ENCODE measurements at regions not wholly inside any gene's neighbourhood (a gene's known extent, or its start where the extent isn't known, plus 50 kb on each side); places are given as distances from the start of the nearest gene placed in this dataset.

DNA sequence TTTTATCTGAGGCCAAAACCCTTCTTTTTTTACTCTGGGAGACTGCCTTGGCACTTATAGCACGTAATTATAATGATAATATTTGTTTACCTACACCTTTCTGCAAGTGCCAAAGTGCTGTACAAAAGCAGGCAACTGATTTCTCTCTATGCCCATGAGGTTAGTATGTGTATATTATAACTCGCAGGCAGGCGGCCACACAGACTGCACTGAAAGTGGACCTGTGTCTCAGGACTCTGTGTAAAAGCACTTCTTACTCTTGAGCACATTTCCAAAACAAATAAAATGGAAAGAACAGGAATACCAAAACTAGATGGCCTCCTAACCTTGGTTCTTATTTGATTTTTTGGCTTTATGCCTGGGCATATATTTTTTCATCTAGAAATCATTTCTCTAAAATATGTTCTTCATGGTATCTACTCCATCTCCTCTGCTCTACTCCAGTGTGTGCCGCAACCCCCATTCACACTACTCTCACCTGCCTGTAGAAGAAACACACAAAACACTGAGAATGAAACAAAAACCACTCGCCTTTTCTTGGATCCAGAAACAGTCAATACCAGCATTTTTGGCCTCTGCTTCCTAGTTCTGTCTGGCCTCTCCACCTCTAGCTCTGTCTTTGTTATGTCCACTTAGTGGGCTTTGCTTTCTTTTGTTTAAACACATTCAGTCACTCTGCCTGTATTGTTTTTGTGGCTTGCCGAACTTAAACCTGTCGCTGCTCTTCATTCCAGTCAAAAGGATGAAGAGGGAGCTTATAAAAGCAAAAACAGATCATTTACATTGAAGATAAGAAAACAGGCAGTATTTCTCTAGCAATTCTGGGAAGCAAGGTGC is 934.5 kb upstream of the TENM3 start:
- Histone ChIP-seq H3K27me3 (no peaks in the 10 kb centered on the region), H3K36me3 (no peaks in the 10 kb centered on the region), H3K9me3 (no peaks in the 10 kb centered on the region), H3K4me3 (ENCODE audit: low read depth, low read length) (no peak overlapping the region), H3K4me1 (peaks cover 7% of the 10 kb centered on the region)
- TF ChIP-seq, protein P1, sequence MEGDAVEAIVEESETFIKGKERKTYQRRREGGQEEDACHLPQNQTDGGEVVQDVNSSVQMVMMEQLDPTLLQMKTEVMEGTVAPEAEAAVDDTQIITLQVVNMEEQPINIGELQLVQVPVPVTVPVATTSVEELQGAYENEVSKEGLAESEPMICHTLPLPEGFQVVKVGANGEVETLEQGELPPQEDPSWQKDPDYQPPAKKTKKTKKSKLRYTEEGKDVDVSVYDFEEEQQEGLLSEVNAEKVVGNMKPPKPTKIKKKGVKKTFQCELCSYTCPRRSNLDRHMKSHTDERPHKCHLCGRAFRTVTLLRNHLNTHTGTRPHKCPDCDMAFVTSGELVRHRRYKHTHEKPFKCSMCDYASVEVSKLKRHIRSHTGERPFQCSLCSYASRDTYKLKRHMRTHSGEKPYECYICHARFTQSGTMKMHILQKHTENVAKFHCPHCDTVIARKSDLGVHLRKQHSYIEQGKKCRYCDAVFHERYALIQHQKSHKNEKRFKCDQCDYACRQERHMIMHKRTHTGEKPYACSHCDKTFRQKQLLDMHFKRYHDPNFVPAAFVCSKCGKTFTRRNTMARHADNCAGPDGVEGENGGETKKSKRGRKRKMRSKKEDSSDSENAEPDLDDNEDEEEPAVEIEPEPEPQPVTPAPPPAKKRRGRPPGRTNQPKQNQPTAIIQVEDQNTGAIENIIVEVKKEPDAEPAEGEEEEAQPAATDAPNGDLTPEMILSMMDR (IDR thresholded peaks at IDR 0.05; ENCODE audit: low read depth, low read length): no peak
- DNase-seq: no peak

DNA sequence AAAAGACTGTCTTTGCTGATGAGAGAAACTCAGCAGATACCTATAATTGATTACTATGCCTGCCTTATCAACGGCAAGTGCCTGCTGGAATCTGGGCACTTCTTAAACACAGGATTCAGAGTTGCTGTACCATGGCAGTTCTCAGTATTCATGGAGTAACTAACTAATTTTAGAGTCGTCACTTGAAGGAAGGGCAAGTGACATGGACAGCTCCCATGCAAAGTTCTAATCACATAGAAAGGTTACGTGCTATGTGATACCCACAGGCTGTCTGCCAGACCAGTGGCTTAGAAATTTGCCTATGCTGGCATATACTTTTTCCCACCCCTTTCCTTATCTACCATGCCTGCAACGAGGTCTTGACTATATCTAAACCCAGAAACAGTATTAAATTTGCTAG is 931.1 kb upstream of the TENM3 start:
- TF ChIP-seq, protein P1 (IDR thresholded peaks at IDR 0.05; ENCODE audit: low read depth, low read length): no peak
- Histone ChIP-seq H3K36me3 (no peaks in the 10 kb centered on the region), H3K4me3 (ENCODE audit: low read depth, low read length) (no peak overlapping the region), H3K27me3 (no peaks in the 10 kb centered on the region), H3K4me1 (peaks cover 7% of the 10 kb centered on the region), H3K9me3 (no peaks in the 10 kb centered on the region)
- DNase-seq: no peak

DNA sequence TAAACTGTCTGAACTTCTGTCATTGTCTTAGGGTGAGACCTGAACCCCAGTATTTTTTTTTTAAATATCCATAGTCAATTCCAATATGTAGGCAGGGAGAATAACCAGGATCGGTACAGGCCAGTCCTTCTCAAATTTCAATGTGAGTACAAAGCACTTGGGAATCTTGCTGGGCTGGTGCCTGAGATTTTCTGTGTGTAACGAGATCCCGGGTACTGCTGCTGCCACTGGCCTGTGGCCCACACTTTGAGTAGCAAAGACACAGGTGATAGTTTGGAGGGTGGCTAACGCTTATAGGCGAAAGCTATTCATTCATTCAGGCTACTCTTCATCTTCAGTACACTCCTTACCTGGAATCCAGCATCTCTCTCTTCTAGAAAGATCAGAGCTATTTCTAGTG is 923.6 kb upstream of the TENM3 start:
- no peak for DNase-seq
- Histone ChIP-seq H3K4me3 (ENCODE audit: low read depth, low read length) (no peak overlapping the region), H3K9me3 (no peaks in the 10 kb centered on the region), H3K4me1 (no peaks in the 10 kb centered on the region), H3K36me3 (no peaks in the 10 kb centered on the region), H3K27me3 (no peaks in the 10 kb centered on the region)
- TF ChIP-seq, protein P1 (IDR thresholded peaks at IDR 0.05; ENCODE audit: low read depth, low read length): no peak

DNA sequence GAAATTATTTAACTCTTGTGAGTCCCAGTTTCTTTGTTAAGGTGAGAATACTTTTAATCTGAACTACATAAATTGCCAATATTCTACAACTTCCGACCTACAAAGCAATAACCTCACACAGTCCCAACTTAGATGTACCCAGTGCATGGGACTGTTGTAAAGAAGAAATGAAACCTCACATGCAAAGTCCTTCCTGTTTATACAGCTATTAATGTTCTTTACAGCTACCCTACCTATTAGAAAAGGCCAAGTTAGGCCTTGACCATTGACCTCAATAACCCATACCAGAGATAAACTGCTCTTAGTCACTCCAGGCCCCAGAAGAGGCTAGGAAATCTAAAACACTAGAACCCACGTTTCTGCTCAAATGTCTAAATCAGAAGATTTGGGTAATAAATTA is 920.1 kb upstream of the TENM3 start:
- no peaks in the 10 kb centered on the region for H3K36me3 ChIP-seq
- H3K27me3 ChIP-seq: no peaks in the 10 kb centered on the region
- no peak for DNase-seq
- no peaks in the 10 kb centered on the region for H3K9me3 ChIP-seq
- H3K4me1 ChIP-seq: no peaks in the 10 kb centered on the region
- TF ChIP-seq, protein P1 (IDR thresholded peaks at IDR 0.05; ENCODE audit: low read depth, low read length): no peak
- H3K4me3 ChIP-seq (ENCODE audit: low read depth, low read length): no peak overlapping the region

DNA sequence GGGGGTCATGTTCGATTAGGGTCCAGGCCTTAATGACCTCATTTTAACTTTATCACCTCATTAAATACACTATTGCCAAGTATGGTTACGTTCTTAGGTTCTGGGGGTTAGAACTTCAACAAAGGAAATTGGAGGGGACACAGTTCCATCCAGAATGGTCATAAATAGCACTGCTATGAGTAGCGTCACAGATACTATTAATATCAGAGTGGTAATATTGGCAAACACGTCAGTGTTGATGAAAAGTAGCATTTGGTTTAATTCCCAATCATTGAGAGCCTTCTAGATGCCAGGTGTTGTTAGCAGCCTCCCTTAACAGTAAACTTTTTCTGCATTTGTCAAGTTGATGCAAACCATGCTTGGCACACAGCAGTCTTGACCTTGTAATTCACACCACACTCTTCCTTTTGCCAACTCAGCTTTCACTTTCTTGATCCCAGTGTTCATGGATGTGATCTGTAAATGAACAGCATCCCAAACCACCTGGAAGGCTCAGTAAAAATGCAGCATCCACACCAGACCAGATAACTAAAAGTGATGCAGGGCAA is 912.5 kb upstream of the TENM3 start:
- H3K4me3 ChIP-seq (ENCODE audit: low read depth, low read length): no peak overlapping the region
- TF ChIP-seq, protein P1 (IDR thresholded peaks at IDR 0.05; ENCODE audit: low read depth, low read length): no peak
- DNase-seq: no peak
- H3K27me3 ChIP-seq: no peaks in the 10 kb centered on the region
- no peaks in the 10 kb centered on the region for H3K9me3 ChIP-seq
- H3K36me3 ChIP-seq: no peaks in the 10 kb centered on the region
- no peaks in the 10 kb centered on the region for H3K4me1 ChIP-seq

DNA sequence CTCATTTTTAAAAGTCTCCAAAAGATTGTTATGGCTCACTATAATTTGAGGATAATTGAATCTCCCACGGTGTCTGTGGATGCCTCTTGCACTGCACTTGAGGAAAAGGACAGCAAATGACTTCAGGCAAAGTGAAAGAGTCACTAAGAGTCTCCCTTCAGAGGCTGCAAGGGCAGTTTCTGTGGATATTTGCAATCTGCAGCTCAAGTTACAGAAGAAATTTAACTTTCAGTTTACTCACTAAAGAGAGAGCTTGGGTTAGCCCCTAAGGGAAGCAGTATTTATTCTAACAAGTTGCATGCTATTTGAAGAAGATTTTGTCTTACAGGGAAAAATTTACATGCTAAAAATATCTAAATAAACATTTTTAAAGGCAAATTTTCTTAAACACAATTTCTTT is 912.0 kb upstream of the TENM3 start:
- H3K36me3 ChIP-seq: no peaks in the 10 kb centered on the region
- no peaks in the 10 kb centered on the region for H3K9me3 ChIP-seq
- H3K4me1 ChIP-seq: no peaks in the 10 kb centered on the region
- H3K27me3 ChIP-seq: no peaks in the 10 kb centered on the region
- TF ChIP-seq, protein P1 (IDR thresholded peaks at IDR 0.05; ENCODE audit: low read depth, low read length): no peak
- no peak for DNase-seq
- no peak overlapping the region for H3K4me3 ChIP-seq (ENCODE audit: low read depth, low read length)
